Neural cell (in vitro differentiated cells): ENCODE measurements at regions not wholly inside any gene's neighbourhood (a gene's known extent, or its start where the extent isn't known, plus 50 kb on each side); places are given as distances from the start of the nearest gene placed in this dataset.
"Not testable (repeated sequence)": the region's sequence is repeated elsewhere in the genome, so short reads cannot be mapped to it uniquely, and the experiment has no call there.

Source experiments
- H2AFZ ChIP-seq: fragments of 200-600, 300-800 bp; sonication (generic), shearing (Covaris generic); 2 replicates; pipeline ENCODE4 v1.6.0; 2014; ENCODE audit warnings: low read depth, mild to moderate bottlenecking, antibody characterized with exemption, low read length, moderate library complexity
- H3F3A ChIP-seq: fragments of 200-600 bp; shearing (Covaris generic); 2 replicates; pipeline ENCODE4 v1.6.1; 2016; ENCODE audit warnings: mild to moderate bottlenecking, moderate library complexity, mixed read lengths, antibody characterized with exemption, low read length; ENCODE audit not compliant: insufficient read depth, poor library complexity, severe bottlenecking
- H3K27ac ChIP-seq: fragments of 200-600, 300-800 bp; sonication (generic), shearing (Covaris generic); 2 replicates; pipeline ENCODE4 v1.5.1; 2014; ENCODE audit warnings: mild to moderate bottlenecking, low read length, moderate library complexity
- H3K27me3 ChIP-seq: fragments of 300-800, 200-600 bp; sonication (generic), shearing (Covaris generic); 2 replicates; pipeline ENCODE4 v1.6.0; 2014; ENCODE audit warnings: mild to moderate bottlenecking, low read depth, low read length, moderate library complexity; ENCODE audit not compliant: insufficient read depth
- H3K36me3 ChIP-seq: fragments of 300-800, 200-600 bp; sonication (generic), shearing (Covaris generic); 2 replicates; pipeline ENCODE4 v1.5.1; 2014; ENCODE audit warnings: mild to moderate bottlenecking, antibody characterized with exemption, low read length, moderate library complexity; ENCODE audit not compliant: insufficient read depth
- H3K4me2 ChIP-seq: fragments of 300-800, 200-600 bp; sonication (generic), shearing (Covaris generic); 2 replicates; pipeline ENCODE4 v1.6.0; 2014; ENCODE audit warnings: mild to moderate bottlenecking, low read length
- H3K4me3 ChIP-seq: fragments of 300-800, 200-600 bp; sonication (generic), shearing (Covaris generic); 2 replicates; pipeline ENCODE4 v1.5.1; 2014; ENCODE audit warnings: mild to moderate bottlenecking, low read length, moderate library complexity
- H3K79me2 ChIP-seq: fragments of 200-600 bp; shearing (Covaris generic); replicated peaks from 2 replicates; pipeline ENCODE4 v1.6.0; 2014; ENCODE audit warnings: mild to moderate bottlenecking, low read length, moderate library complexity; ENCODE audit not compliant: insufficient read depth
- H3K9ac ChIP-seq: fragments of 300-800, 200-600 bp; sonication (generic), shearing (Covaris generic); 2 replicates; pipeline ENCODE4 v1.6.1; 2016; ENCODE audit warnings: mild to moderate bottlenecking, low read length, mixed read lengths
- H3K9me2 ChIP-seq: fragments of 200-600 bp; shearing (Covaris generic); 2 replicates; pipeline ENCODE4 v1.6.1; 2016; ENCODE audit warnings: mild to moderate bottlenecking, low read length, mixed read lengths; ENCODE audit not compliant: insufficient read depth
- H3K9me3 ChIP-seq: fragments of 200-600, 300-800 bp; sonication (generic), shearing (Covaris generic); 2 replicates; pipeline ENCODE4 v1.6.1; 2016; ENCODE audit warnings: mild to moderate bottlenecking, mixed run types, low read length, moderate library complexity, mixed read lengths
- H4K20me1 ChIP-seq: fragments of 200-600 bp; shearing (Covaris generic); 2 replicates; pipeline ENCODE4 v1.6.1; 2016; ENCODE audit warnings: mild to moderate bottlenecking, mixed run types; ENCODE audit not compliant: insufficient read depth
- EP300 ChIP-seq: fragments of 450-650 bp; conservative IDR thresholded peaks from 2 replicates; pipeline ENCODE4 v1.6.1; 2014; ENCODE audit warnings: antibody characterized with exemption, mild to moderate bottlenecking, moderate library complexity; ENCODE audit not compliant: poor library complexity, severe bottlenecking
- EZH2 ChIP-seq: fragments of 200-600, 300-800 bp; shearing (Covaris generic), sonication (generic); IDR thresholded peaks from 2 replicates; pipeline ENCODE4 v1.6.1; 2014; ENCODE audit warnings: antibody characterized with exemption, low read length, borderline replicate concordance, mild to moderate bottlenecking; ENCODE audit not compliant: insufficient read depth, poor library complexity, severe bottlenecking
- MXI1 ChIP-seq: fragments of 450-650 bp; conservative IDR thresholded peaks from 2 replicates; pipeline ENCODE4 v1.6.1; 2014; ENCODE audit warnings: antibody characterized with exemption, mild to moderate bottlenecking; ENCODE audit not compliant: poor library complexity, severe bottlenecking
- POLR2AphosphoS5 ChIP-seq: IDR thresholded peaks from 2 replicates; pipeline ENCODE4 v1.6.1; 2012
- RAD21 ChIP-seq: fragments of 450-650 bp; conservative IDR thresholded peaks from 2 replicates; pipeline ENCODE4 v1.6.1; 2014; ENCODE audit warnings: antibody characterized with exemption, mild to moderate bottlenecking, moderate library complexity
- SMC3 ChIP-seq: fragments of 450-650 bp; conservative IDR thresholded peaks from 2 replicates; pipeline ENCODE4 v1.6.1; 2014; ENCODE audit warnings: antibody characterized with exemption, mild to moderate bottlenecking, moderate library complexity; ENCODE audit not compliant: poor library complexity
- TAF1 ChIP-seq: IDR thresholded peaks from 2 replicates; pipeline ENCODE4 v1.6.1; 2012; ENCODE audit warnings: low read depth
- TF ChIP-seq, protein P1 (sequence below): fragments of 450-650 bp; IDR thresholded peaks from 2 replicates; pipeline ENCODE4 v1.5.1; 2014; ENCODE audit warnings: antibody characterized with exemption, mild to moderate bottlenecking, moderate library complexity; ENCODE audit not compliant: poor library complexity, severe bottlenecking
- TF ChIP-seq, protein P2 (sequence below): IDR thresholded peaks from 2 replicates; pipeline ENCODE4 v1.6.1; 2012; ENCODE audit warnings: borderline replicate concordance

DNA sequence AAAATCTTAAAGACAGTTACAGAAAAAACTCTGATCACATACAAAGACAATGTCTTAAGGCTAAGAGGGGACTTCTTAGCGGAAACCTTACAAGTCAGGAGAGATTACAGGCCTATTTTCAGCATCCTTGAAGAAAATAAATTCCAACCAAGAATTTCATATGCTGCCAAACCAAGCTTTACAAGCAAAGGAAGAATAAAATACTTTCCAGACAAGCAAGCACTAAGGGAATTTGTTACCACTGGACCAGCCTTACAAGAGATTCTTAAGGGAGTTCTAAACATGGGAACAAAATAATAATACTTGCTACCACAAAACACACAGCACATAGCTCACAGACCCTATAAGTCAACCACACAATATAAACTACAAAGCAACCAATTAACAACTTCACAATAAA is 255.8 kb upstream of the ZFP42 start:
- no peaks in the 10 kb centered on the region for H3K79me2 ChIP-seq
- no peak overlapping the region for H3K4me3 ChIP-seq
- no peak for TF ChIP-seq EZH2
- no peak for TF ChIP-seq MXI1
- no peak for TF ChIP-seq POLR2AphosphoS5
- TF ChIP-seq, protein P1, sequence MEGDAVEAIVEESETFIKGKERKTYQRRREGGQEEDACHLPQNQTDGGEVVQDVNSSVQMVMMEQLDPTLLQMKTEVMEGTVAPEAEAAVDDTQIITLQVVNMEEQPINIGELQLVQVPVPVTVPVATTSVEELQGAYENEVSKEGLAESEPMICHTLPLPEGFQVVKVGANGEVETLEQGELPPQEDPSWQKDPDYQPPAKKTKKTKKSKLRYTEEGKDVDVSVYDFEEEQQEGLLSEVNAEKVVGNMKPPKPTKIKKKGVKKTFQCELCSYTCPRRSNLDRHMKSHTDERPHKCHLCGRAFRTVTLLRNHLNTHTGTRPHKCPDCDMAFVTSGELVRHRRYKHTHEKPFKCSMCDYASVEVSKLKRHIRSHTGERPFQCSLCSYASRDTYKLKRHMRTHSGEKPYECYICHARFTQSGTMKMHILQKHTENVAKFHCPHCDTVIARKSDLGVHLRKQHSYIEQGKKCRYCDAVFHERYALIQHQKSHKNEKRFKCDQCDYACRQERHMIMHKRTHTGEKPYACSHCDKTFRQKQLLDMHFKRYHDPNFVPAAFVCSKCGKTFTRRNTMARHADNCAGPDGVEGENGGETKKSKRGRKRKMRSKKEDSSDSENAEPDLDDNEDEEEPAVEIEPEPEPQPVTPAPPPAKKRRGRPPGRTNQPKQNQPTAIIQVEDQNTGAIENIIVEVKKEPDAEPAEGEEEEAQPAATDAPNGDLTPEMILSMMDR: no peak
- TF ChIP-seq SMC3: no peak
- TF ChIP-seq, protein P2, sequence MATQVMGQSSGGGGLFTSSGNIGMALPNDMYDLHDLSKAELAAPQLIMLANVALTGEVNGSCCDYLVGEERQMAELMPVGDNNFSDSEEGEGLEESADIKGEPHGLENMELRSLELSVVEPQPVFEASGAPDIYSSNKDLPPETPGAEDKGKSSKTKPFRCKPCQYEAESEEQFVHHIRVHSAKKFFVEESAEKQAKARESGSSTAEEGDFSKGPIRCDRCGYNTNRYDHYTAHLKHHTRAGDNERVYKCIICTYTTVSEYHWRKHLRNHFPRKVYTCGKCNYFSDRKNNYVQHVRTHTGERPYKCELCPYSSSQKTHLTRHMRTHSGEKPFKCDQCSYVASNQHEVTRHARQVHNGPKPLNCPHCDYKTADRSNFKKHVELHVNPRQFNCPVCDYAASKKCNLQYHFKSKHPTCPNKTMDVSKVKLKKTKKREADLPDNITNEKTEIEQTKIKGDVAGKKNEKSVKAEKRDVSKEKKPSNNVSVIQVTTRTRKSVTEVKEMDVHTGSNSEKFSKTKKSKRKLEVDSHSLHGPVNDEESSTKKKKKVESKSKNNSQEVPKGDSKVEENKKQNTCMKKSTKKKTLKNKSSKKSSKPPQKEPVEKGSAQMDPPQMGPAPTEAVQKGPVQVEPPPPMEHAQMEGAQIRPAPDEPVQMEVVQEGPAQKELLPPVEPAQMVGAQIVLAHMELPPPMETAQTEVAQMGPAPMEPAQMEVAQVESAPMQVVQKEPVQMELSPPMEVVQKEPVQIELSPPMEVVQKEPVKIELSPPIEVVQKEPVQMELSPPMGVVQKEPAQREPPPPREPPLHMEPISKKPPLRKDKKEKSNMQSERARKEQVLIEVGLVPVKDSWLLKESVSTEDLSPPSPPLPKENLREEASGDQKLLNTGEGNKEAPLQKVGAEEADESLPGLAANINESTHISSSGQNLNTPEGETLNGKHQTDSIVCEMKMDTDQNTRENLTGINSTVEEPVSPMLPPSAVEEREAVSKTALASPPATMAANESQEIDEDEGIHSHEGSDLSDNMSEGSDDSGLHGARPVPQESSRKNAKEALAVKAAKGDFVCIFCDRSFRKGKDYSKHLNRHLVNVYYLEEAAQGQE: no peak
- TF ChIP-seq RAD21: no peak
- TF ChIP-seq TAF1: no peak
- no peaks in the 10 kb centered on the region for H3F3A ChIP-seq
- H3K4me2 ChIP-seq: no peak overlapping the region
- H3K9ac ChIP-seq: no peak overlapping the region
- H3K36me3 ChIP-seq: no peaks in the 10 kb centered on the region
- H3K27ac ChIP-seq: no peak overlapping the region
- no peak overlapping the region for H2AFZ ChIP-seq
- no peaks in the 10 kb centered on the region for H3K27me3 ChIP-seq
- H3K9me3 ChIP-seq: no peaks in the 10 kb centered on the region
- H4K20me1 ChIP-seq: no peaks in the 10 kb centered on the region
- H3K9me2 ChIP-seq: no peaks in the 10 kb centered on the region

DNA sequence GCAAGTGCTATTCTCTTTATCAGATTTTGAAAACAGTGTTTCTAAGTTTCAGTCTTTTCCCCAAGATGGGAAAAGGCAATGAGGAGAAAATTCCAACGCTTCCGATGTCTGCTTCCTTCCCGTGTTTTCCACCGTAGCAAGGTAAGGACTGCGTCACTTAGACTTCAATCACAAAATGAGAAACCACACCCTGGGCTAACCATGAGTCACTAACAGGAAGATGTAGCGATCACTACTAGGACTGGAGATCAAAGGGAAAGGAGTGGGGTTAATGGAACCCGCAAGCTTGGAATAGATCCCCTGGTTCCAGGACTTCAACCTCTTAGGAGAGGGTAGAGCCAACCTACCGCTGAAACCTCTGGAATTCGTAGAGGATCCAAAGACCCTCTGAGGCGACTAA is 250.7 kb upstream of the ZFP42 start:
- Histone ChIP-seq H3K9me2 (no peaks in the 10 kb centered on the region), H3F3A (no peaks in the 10 kb centered on the region), H3K4me3 (no peak overlapping the region), H4K20me1 (no peaks in the 10 kb centered on the region), H3K9me3 (no peaks in the 10 kb centered on the region), H3K79me2 (no peaks in the 10 kb centered on the region), H3K4me2 (no peak overlapping the region), H3K27me3 (no peaks in the 10 kb centered on the region), H2AFZ (no peak overlapping the region), H3K9ac (no peak overlapping the region), H3K27ac (no peak overlapping the region), H3K36me3 (no peaks in the 10 kb centered on the region)
- no peak for TF ChIP-seq RAD21
- TF ChIP-seq MXI1: no peak
- TF ChIP-seq POLR2AphosphoS5: no peak
- no peak for TF ChIP-seq SMC3
- TF ChIP-seq, protein P1: no peak
- TF ChIP-seq EP300: no peak
- TF ChIP-seq EZH2: no peak
- TF ChIP-seq TAF1: no peak
- TF ChIP-seq, protein P2: no peak

DNA sequence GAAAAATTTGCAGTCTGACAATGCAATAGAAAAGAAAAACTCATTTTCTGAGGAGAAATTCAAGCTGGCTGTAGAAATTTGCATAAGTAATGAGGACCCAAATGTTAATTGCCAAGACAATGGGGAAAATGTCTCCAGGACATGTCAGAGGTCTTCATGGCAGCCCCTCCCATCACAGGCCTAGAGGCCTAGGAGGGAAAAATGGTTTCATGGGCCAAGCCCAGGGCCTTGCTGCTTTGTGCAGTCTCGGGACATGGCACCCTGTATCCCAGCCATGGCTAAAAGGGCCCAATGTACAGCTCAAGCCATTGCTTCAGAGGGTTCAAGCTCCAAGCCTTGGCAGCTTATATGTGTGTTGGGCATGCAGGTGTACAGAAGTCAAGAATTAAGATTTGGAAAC is 244.9 kb upstream of the ZFP42 start:
- not testable (repeated sequence) for H3K9me2 ChIP-seq, H3K4me3 ChIP-seq, H3F3A ChIP-seq, H2AFZ ChIP-seq, H3K27me3 ChIP-seq, H3K79me2 ChIP-seq, H3K27ac ChIP-seq, H3K9ac ChIP-seq, H3K36me3 ChIP-seq, H4K20me1 ChIP-seq, H3K9me3 ChIP-seq, H3K4me2 ChIP-seq
